Central memory CD4-positive, alpha-beta T cell (primary cell): ENCODE measurements at regions not wholly inside any gene's neighbourhood (a gene's known extent, or its start where the extent isn't known, plus 50 kb on each side); places are given as distances from the start of the nearest gene placed in this dataset.

Experiments used
- DNase-seq: peaks from one replicate; pipeline ENCODE4 v3.0.0; 2022

- DNase-seq: peak; percentile 18
Observed at GRCh38 chr19:28878862-28879566, 333.9 kb downstream of the UQCRFS1 start.

- no peak for DNase-seq
Observed at GRCh38 chr19:28876609-28877123, 336.3 kb downstream of the UQCRFS1 start.

- no peak for DNase-seq
Observed at GRCh38 chr19:28874742-28875141, 338.2 kb downstream of the UQCRFS1 start.

GRCh38 chr19:28873301-28873700 is 339.6 kb downstream of the UQCRFS1 start:
- DNase-seq: no peak

GRCh38 chr19:28871099-28871725 is 341.7 kb downstream of the UQCRFS1 start:
- DNase-seq: no peak

GRCh38 chr19:28869459-28869858 is 343.5 kb downstream of the UQCRFS1 start:
- no peak for DNase-seq

- DNase-seq: no peak
Observed at GRCh38 chr19:28868836-28869235, 344.1 kb downstream of the UQCRFS1 start.

- DNase-seq: no peak
Observed at GRCh38 chr19:28867978-28868377, 345.0 kb downstream of the UQCRFS1 start.

GRCh38 chr19:28864577-28865042 is 348.3 kb downstream of the UQCRFS1 start:
- DNase-seq: no peak

GRCh38 chr19:28864024-28864503 is 348.9 kb downstream of the UQCRFS1 start:
- no peak for DNase-seq

GRCh38 chr19:28862238-28862637 is 350.7 kb downstream of the UQCRFS1 start:
- DNase-seq: no peak

- no peak for DNase-seq
Observed at GRCh38 chr19:28859811-28860210, 353.1 kb downstream of the UQCRFS1 start.

- no peak for DNase-seq
Observed at GRCh38 chr19:28858933-28859332, 354.0 kb downstream of the UQCRFS1 start.

- DNase-seq: no peak
Observed at GRCh38 chr19:28857967-28858366, 355.0 kb downstream of the UQCRFS1 start.

- no peak for DNase-seq
Observed at GRCh38 chr19:28855216-28855615, 357.7 kb downstream of the UQCRFS1 start.

- DNase-seq: no peak
Observed at GRCh38 chr19:28847468-28847867, 365.5 kb downstream of the UQCRFS1 start.

GRCh38 chr19:28846094-28846812 is 366.7 kb downstream of the UQCRFS1 start:
- DNase-seq: no peak

GRCh38 chr19:28843761-28844492 is 369.0 kb downstream of the UQCRFS1 start:
- DNase-seq: no peak

GRCh38 chr19:28841531-28841930 is 371.4 kb downstream of the UQCRFS1 start:
- no peak for DNase-seq

GRCh38 chr19:28840891-28841290 is 372.1 kb downstream of the UQCRFS1 start:
- DNase-seq: no peak

GRCh38 chr19:28839455-28839854 is 373.5 kb downstream of the UQCRFS1 start:
- no peak for DNase-seq

- no peak for DNase-seq
Observed at GRCh38 chr19:28838909-28839308, 374.0 kb downstream of the UQCRFS1 start.

GRCh38 chr19:28836421-28836820 is 376.5 kb downstream of the UQCRFS1 start:
- no peak for DNase-seq
